BLaER1 treated with 17β-estradiol and CSF1 and Interleukin-3, amounts not matched to agents 10 nM and 100 nM (cell line): ENCODE measurements at regions not wholly inside any gene's neighbourhood (a gene's known extent, or its start where the extent isn't known, plus 50 kb on each side); places are given as distances from the start of the nearest gene placed in this dataset.

Experiments
- H3K27ac ChIP-seq, 11 experiments: shearing (Covaris generic); formaldehyde crosslinking; 2 replicates each; pipeline ENCODE4 v1.8.1; 2022
- H3K27me3 ChIP-seq, 11 experiments: shearing (Covaris generic); formaldehyde crosslinking; 2 replicates each; pipeline ENCODE4 v1.8.1; 2022
- H3K36me3 ChIP-seq, 11 experiments: shearing (Covaris generic); formaldehyde crosslinking; 2 replicates each; pipeline ENCODE4 v1.8.1; 2022
- H3K4me1 ChIP-seq, 10 experiments: shearing (Covaris generic); formaldehyde crosslinking; 2 replicates each; pipeline ENCODE4 v1.8.1; 2022
- H3K4me2 ChIP-seq, 11 experiments: shearing (Covaris generic); formaldehyde crosslinking; 2 replicates each; pipeline ENCODE4 v1.8.1; 2022
- H3K4me3 ChIP-seq, 10 experiments: shearing (Covaris generic); formaldehyde crosslinking; 2 replicates each; pipeline ENCODE4 v1.8.1; 2022
- H3K9ac ChIP-seq, 11 experiments: shearing (Covaris generic); formaldehyde crosslinking; 2 replicates each; pipeline ENCODE4 v1.8.1; 2022
- H3K9me3 ChIP-seq, 11 experiments: shearing (Covaris generic); formaldehyde crosslinking; replicated peaks in 1 of 11; 2 replicates each; pipeline ENCODE4 v1.8.1; 2022
- H4K20me1 ChIP-seq, 11 experiments: shearing (Covaris generic); formaldehyde crosslinking; 2 replicates each; pipeline ENCODE4 v1.8.1; 2022
- Cebpa-rat ChIP-seq, 11 experiments: shearing (Covaris generic); IDR thresholded peaks; 2 replicates each; pipeline ENCODE4 v1.8.1; 2022

- Histone ChIP-seq H3K27ac (no peak overlapping the region), H4K20me1 (no peaks in the 10 kb centered on the region), H3K9me3 (no peaks in the 10 kb centered on the region), H3K27me3 (no peaks in the 10 kb centered on the region), H3K4me2 (peak overlapping the region in 2 of 11 experiments; percentile 8 to 11; a peak in 1 of 22 replicates), H3K9ac (no peak overlapping the region), H3K36me3 (no peaks in the 10 kb centered on the region), H3K4me3 (no peak overlapping the region), H3K4me1 (peaks cover 0 to 6% (median 0%) of the 10 kb centered on the region in 10 experiments; a peak in 1 of 20 replicates)
- TF ChIP-seq Cebpa-rat (IDR thresholded peaks at IDR 0.05), result no peak
Measured at GRCh38 chr5:164277720-164278119, 772.3 kb downstream of the MAT2B start.

- H3K27ac ChIP-seq, result no peak overlapping the region
- H4K20me1 ChIP-seq, result no peaks in the 10 kb centered on the region
- H3K4me1 ChIP-seq, result no peaks in the 10 kb centered on the region
- no peak overlapping the region for H3K9ac ChIP-seq
- H3K4me2 ChIP-seq, result no peak overlapping the region
- H3K27me3 ChIP-seq, result no peaks in the 10 kb centered on the region
- no peak overlapping the region for H3K4me3 ChIP-seq
- H3K9me3 ChIP-seq, result peaks cover 0 to 10% (median 2%) of the 10 kb centered on the region in 11 experiments; a peak in 4 of 22 replicates
- TF ChIP-seq Cebpa-rat (IDR thresholded peaks at IDR 0.05), result no peak
- no peaks in the 10 kb centered on the region for H3K36me3 ChIP-seq
Measured at GRCh38 chr5:164289526-164289925, 784.1 kb downstream of the MAT2B start.

- no peak overlapping the region for H3K4me3 ChIP-seq
- no peaks in the 10 kb centered on the region for H4K20me1 ChIP-seq
- H3K27ac ChIP-seq, result no peak overlapping the region
- no peaks in the 10 kb centered on the region for H3K36me3 ChIP-seq
- H3K4me1 ChIP-seq, result peaks cover 0 to 24% (median 6%) of the 10 kb centered on the region in 10 experiments; a peak in 11 of 20 replicates
- no peak overlapping the region for H3K4me2 ChIP-seq
- H3K27me3 ChIP-seq, result no peaks in the 10 kb centered on the region
- no peak overlapping the region for H3K9ac ChIP-seq
- H3K9me3 ChIP-seq, result peaks cover 0 to 7% (median 0%) of the 10 kb centered on the region in 11 experiments; a peak in 2 of 22 replicates
- no peak for TF ChIP-seq Cebpa-rat (IDR thresholded peaks at IDR 0.05)
Measured at GRCh38 chr5:164296603-164297080, 791.2 kb downstream of the MAT2B start.

- no peak overlapping the region for H3K27ac ChIP-seq
- no peak for TF ChIP-seq Cebpa-rat (IDR thresholded peaks at IDR 0.05)
- H4K20me1 ChIP-seq, result no peaks in the 10 kb centered on the region
- H3K9me3 ChIP-seq, result peaks cover 0 to 7% (median 0%) of the 10 kb centered on the region in 11 experiments; a peak in 2 of 22 replicates
- H3K4me1 ChIP-seq, result peaks cover 0 to 40% (median 15%) of the 10 kb centered on the region in 10 experiments; a peak in 11 of 20 replicates
- no peaks in the 10 kb centered on the region for H3K36me3 ChIP-seq
- no peak overlapping the region for H3K4me3 ChIP-seq
- no peak overlapping the region for H3K9ac ChIP-seq
- H3K4me2 ChIP-seq, result no peak overlapping the region; a peak in 1 of 22 replicates
- no peaks in the 10 kb centered on the region for H3K27me3 ChIP-seq
Measured at GRCh38 chr5:164298165-164298564, 792.7 kb downstream of the MAT2B start.

- Histone ChIP-seq H4K20me1 (no peaks in the 10 kb centered on the region), H3K27ac (no peak overlapping the region), H3K27me3 (no peaks in the 10 kb centered on the region), H3K4me2 (peak overlapping the region in 3 of 11 experiments; percentile 24 to 45 (median 24); a peak in 5 of 22 replicates), H3K9ac (no peak overlapping the region), H3K4me1 (peaks cover 0 to 47% (median 15%) of the 10 kb centered on the region in 10 experiments; a peak in 11 of 20 replicates), H3K9me3 (peaks cover 0 to 7% (median 0%) of the 10 kb centered on the region in 11 experiments; a peak in 1 of 22 replicates), H3K36me3 (no peaks in the 10 kb centered on the region), H3K4me3 (no peak overlapping the region)
- no peak for TF ChIP-seq Cebpa-rat (IDR thresholded peaks at IDR 0.05)
Measured at GRCh38 chr5:164300295-164300694, 794.9 kb downstream of the MAT2B start.

- H3K4me3 ChIP-seq, result no peak overlapping the region
- H3K27ac ChIP-seq, result 0 out of 22 replicates have a peak overlapping the region, but pooled peaks of 1 of the 11 experiments have one; percentile 32
- no peak overlapping the region for H3K9ac ChIP-seq
- no peaks in the 10 kb centered on the region for H3K27me3 ChIP-seq
- peak overlapping the region in 4 of 11 experiments; percentile 4 to 25 (median 12); a peak in 7 of 22 replicates for H3K4me2 ChIP-seq
- peaks cover 0 to 7% (median 0%) of the 10 kb centered on the region in 11 experiments; a peak in 1 of 22 replicates for H3K9me3 ChIP-seq
- H4K20me1 ChIP-seq, result no peaks in the 10 kb centered on the region
- no peak for TF ChIP-seq Cebpa-rat (IDR thresholded peaks at IDR 0.05)
- H3K4me1 ChIP-seq, result peaks cover 0 to 47% (median 15%) of the 10 kb centered on the region in 10 experiments; a peak in 11 of 20 replicates
- no peaks in the 10 kb centered on the region for H3K36me3 ChIP-seq
Measured at GRCh38 chr5:164301136-164301535, 795.7 kb downstream of the MAT2B start.

- no peaks in the 10 kb centered on the region for H3K27me3 ChIP-seq
- no peaks in the 10 kb centered on the region for H3K36me3 ChIP-seq
- peaks cover 0 to 47% (median 15%) of the 10 kb centered on the region in 10 experiments; a peak in 11 of 20 replicates for H3K4me1 ChIP-seq
- H4K20me1 ChIP-seq, result no peaks in the 10 kb centered on the region
- no peak overlapping the region for H3K4me3 ChIP-seq
- H3K9ac ChIP-seq, result no peak overlapping the region
- TF ChIP-seq Cebpa-rat (IDR thresholded peaks at IDR 0.05), result no peak
- H3K4me2 ChIP-seq, result peak overlapping the region in 8 of 11 experiments; percentile 4 to 82 (median 46); a peak in 12 of 22 replicates
- 0 out of 22 replicates have a peak, but pooled peaks cover 0 to 2% (median 0%) of the 10 kb centered on the region in 11 experiments for H3K9me3 ChIP-seq
- no peak overlapping the region; a peak in 1 of 22 replicates for H3K27ac ChIP-seq
Measured at GRCh38 chr5:164301708-164302107, 796.3 kb downstream of the MAT2B start.

- Histone ChIP-seq H3K9me3 (no peaks in the 10 kb centered on the region), H3K36me3 (no peaks in the 10 kb centered on the region), H3K27me3 (no peaks in the 10 kb centered on the region), H3K27ac (peak overlapping the region in 1 of 11 experiments; percentile 62; a peak in 2 of 22 replicates), H3K4me3 (no peak overlapping the region), H3K4me2 (peak overlapping the region in 6 of 11 experiments; percentile 31 to 82 (median 58); a peak in 9 of 22 replicates), H3K4me1 (peaks cover 0 to 47% (median 15%) of the 10 kb centered on the region in 10 experiments; a peak in 11 of 20 replicates), H3K9ac (no peak overlapping the region), H4K20me1 (no peaks in the 10 kb centered on the region)
- TF ChIP-seq Cebpa-rat (IDR thresholded peaks at IDR 0.05), result no peak
Measured at GRCh38 chr5:164302533-164303235, 797.3 kb downstream of the MAT2B start.

GRCh38 chr5:164303646-164304215 lies 798.3 kb downstream of the MAT2B start:
- no peak for TF ChIP-seq Cebpa-rat (IDR thresholded peaks at IDR 0.05)
- no peak overlapping the region; a peak in 1 of 22 replicates for H3K4me2 ChIP-seq
- H3K36me3 ChIP-seq, result no peaks in the 10 kb centered on the region
- no peak overlapping the region for H3K27ac ChIP-seq
- H4K20me1 ChIP-seq, result no peaks in the 10 kb centered on the region
- H3K27me3 ChIP-seq, result no peaks in the 10 kb centered on the region
- no peak overlapping the region for H3K9ac ChIP-seq
- H3K4me3 ChIP-seq, result no peak overlapping the region
- no peaks in the 10 kb centered on the region for H3K9me3 ChIP-seq
- H3K4me1 ChIP-seq, result peaks cover 0 to 47% (median 15%) of the 10 kb centered on the region in 10 experiments; a peak in 11 of 20 replicates
